Brain microvascular endothelial cell (primary cell): ENCODE measurements at regions not wholly inside any gene's neighbourhood (a gene's known extent, or its start where the extent isn't known, plus 50 kb on each side); places are given as distances from the start of the nearest gene placed in this dataset.
"Not testable (repeated sequence)": the region's sequence is repeated elsewhere in the genome, so short reads cannot be mapped to it uniquely, and the experiment has no call there.

Experiments
- DNase-seq: peaks from one replicate; pipeline ENCODE4 v3.0.0-alpha.2; 2020
- H3K27ac ChIP-seq: fragments of 250-450 bp; sonication (Bioruptor Pico); 2 replicates; pipeline ENCODE4 v1.5.1; 2020; ENCODE audit warnings: mild to moderate bottlenecking, moderate library complexity
- H3K27me3 ChIP-seq: fragments of 250-450 bp; sonication (Bioruptor Pico); replicated peaks from 2 replicates; pipeline ENCODE4 v1.5.1; 2020; ENCODE audit warnings: mild to moderate bottlenecking
- H3K36me3 ChIP-seq: fragments of 250-450 bp; sonication (Bioruptor Pico); replicated peaks from 2 replicates; pipeline ENCODE4 v1.5.1; 2020; ENCODE audit warnings: mild to moderate bottlenecking
- H3K4me3 ChIP-seq: 2 replicates; pipeline ENCODE4 v1.5.1; 2011; ENCODE audit warnings: low read depth, mild to moderate bottlenecking, control low read depth, low read length, moderate library complexity
- in situ Hi-C: cut with HindIII; loops from 2 replicates; pipeline ENCODE4 v1.10.0; 2017; ENCODE audit warnings: low sequenced_read_pairs, low pct_ligation_motif_present
- TF ChIP-seq, protein P1 (sequence below): IDR thresholded peaks from 2 replicates; pipeline ENCODE4 v1.5.1; 2011; ENCODE audit warnings: low read depth, mild to moderate bottlenecking, moderate library complexity, low read length, control low read depth, inconsistent platforms; ENCODE audit errors: missing control alignments

GRCh38 chr4:179163147-179163546, 1720.9 kb upstream of the AGA start:
- no peak overlapping the region for H3K27ac ChIP-seq
- TF ChIP-seq, protein P1, sequence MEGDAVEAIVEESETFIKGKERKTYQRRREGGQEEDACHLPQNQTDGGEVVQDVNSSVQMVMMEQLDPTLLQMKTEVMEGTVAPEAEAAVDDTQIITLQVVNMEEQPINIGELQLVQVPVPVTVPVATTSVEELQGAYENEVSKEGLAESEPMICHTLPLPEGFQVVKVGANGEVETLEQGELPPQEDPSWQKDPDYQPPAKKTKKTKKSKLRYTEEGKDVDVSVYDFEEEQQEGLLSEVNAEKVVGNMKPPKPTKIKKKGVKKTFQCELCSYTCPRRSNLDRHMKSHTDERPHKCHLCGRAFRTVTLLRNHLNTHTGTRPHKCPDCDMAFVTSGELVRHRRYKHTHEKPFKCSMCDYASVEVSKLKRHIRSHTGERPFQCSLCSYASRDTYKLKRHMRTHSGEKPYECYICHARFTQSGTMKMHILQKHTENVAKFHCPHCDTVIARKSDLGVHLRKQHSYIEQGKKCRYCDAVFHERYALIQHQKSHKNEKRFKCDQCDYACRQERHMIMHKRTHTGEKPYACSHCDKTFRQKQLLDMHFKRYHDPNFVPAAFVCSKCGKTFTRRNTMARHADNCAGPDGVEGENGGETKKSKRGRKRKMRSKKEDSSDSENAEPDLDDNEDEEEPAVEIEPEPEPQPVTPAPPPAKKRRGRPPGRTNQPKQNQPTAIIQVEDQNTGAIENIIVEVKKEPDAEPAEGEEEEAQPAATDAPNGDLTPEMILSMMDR: no peak
- in situ Hi-C loops: no loop called here

DNA sequence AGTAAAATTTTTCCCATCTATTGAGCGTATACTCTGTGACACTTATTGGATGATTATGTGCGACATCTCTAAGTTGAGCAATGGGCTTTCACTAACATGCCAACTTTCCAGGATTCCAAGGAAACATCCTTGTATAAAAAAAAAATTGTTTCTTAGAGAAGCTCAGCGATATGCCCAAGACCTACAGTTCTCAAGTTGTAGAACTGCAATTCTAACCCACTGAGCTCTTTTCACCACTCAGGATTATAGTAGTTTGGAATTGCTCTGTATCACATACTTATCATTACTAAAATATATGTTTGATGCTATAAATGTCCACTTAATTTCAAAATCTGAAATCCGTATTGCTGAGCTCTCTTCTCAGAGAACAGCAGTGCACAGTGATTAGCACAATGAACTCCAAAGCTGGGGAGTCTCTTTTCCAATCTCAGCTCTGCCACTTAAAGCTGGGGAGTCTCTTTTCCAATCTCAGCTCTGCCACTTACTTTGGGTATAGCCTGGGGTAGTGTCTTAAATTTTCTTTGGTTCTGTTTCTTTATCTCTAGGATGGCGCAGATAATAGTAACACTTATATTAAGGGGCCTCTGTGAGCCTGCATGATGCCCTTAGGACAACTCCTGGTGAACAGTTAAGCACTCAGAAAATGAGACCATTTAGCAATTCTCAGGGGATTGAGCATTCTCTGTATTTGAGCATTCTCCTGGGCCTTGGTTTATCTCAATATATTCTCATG, 1722.2 kb upstream of the AGA start:
- no peak overlapping the region for H3K4me3 ChIP-seq
- DNase-seq: no peak
- in situ Hi-C loops: no loop called here
- no peaks in the 10 kb centered on the region for H3K27me3 ChIP-seq
- TF ChIP-seq, protein P1: no peak
- no peak overlapping the region for H3K27ac ChIP-seq
- no peaks in the 10 kb centered on the region for H3K36me3 ChIP-seq

More at GRCh38 chr4:179163147-179163546, 1720.9 kb upstream of the AGA start:
- H3K4me3 ChIP-seq: no peak overlapping the region
- no peak for DNase-seq
- H3K27me3 ChIP-seq: no peaks in the 10 kb centered on the region
- H3K36me3 ChIP-seq: no peaks in the 10 kb centered on the region

DNA sequence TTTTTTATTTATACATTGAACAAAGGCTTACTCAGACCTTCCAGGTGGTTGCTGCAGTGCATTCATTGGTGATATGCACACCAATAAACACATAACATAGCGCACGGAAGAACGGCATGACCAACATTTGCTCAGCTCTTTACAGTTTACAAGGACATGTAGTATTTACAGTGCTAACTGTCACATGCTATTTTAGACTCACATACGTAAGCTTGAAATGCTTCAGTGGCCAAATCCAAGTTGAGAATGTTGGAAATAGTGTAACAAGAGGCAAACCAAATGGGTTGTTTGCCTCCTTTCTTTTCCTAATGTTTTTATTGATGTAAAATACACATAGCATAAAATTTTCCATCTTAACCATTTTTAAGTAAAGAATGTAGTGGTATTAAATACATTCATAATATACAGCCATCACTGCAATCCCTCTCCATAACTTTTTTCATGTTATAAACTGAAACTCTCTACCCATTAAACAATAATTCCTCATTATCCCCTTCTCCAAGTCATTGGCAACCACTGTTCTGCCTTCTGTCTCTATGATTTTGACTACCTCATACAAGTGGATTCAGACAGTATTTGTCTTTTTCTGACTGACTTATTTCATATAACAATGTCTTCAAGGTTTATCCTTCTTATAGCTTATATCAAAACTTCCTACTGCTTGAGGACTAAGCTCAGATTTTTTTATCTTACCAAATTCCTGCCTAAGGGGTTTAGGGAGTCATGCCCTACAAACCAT, 1722.9 kb upstream of the AGA start:
- Histone ChIP-seq H3K36me3 (no peaks in the 10 kb centered on the region), H3K4me3 (no peak overlapping the region), H3K27me3 (no peaks in the 10 kb centered on the region), H3K27ac (no peak overlapping the region)
- TF ChIP-seq, protein P1: no peak
- DNase-seq: no peak
- in situ Hi-C loops: no loop called here

- no peak for DNase-seq
- Histone ChIP-seq H3K4me3 (no peak overlapping the region), H3K27ac (no peak overlapping the region), H3K27me3 (no peaks in the 10 kb centered on the region), H3K36me3 (no peaks in the 10 kb centered on the region)
- in situ Hi-C loops: no loop called here
- TF ChIP-seq, protein P1: no peak
Observed at GRCh38 chr4:179165862-179166261, 1723.6 kb upstream of the AGA start.

DNA sequence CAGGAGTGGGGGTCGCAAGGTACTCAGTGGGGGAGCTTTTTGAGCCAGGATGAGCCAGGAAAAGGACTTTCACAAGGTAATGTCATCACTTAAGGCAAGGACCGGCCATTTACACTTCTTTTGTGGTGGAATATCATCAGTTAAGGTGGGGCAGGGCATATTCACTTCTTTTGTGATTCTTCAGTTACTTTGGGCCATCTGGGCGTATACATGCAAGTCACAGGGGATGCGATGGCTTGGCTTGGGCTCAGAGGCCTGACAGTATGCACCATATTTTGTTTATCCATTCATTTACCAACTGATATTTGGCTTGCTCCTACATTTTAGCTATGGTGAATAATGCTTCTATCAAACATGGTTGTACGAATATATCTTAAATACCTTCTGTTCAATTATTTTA, 1728.1 kb upstream of the AGA start:
- H3K27me3 ChIP-seq, in situ Hi-C loops, H3K4me3 ChIP-seq, H3K36me3 ChIP-seq, H3K27ac ChIP-seq, DNase-seq: not testable (repeated sequence)

GRCh38 chr4:179182741-179183140, 1740.5 kb upstream of the AGA start:
- TF ChIP-seq, protein P1: no peak
- no peak overlapping the region for H3K27ac ChIP-seq
- no peaks in the 10 kb centered on the region for H3K27me3 ChIP-seq
- no peak for DNase-seq
- in situ Hi-C loops: no loop called here
- H3K36me3 ChIP-seq: no peaks in the 10 kb centered on the region
- H3K4me3 ChIP-seq: no peak overlapping the region
